Kidney (tissue), 13 donors: ENCODE measurements at regions not wholly inside any gene's neighbourhood (a gene's known extent, or its start where the extent isn't known, plus 50 kb on each side); places are given as distances from the start of the nearest gene placed in this dataset.

Experiments
- DNase-seq, 5 donors: peaks; one replicate each; pipeline ENCODE4 v3.0.0-alpha.2; 2013 to 2020
- FAIRE-seq: peaks from 2 replicates; lab custom pipeline; 2012; peaks lifted over from hg19 to GRCh38; lab: Jason Lieb, UNC
- H3K27ac ChIP-seq, 2 donors: one replicate each; pipeline ENCODE4 v1.7.0; 2013; ENCODE audit warnings: low read depth in 2 of 2, low read length in 2 of 2, inconsistent platforms in 1 of 2
- H3K27me3 ChIP-seq: one replicate; pipeline ENCODE4 v1.7.1; 2013; ENCODE audit warnings: low read length, inconsistent platforms; ENCODE audit not compliant: control insufficient read depth, insufficient read depth
- H3K36me3 ChIP-seq, 3 donors: one replicate each; pipeline versions ENCODE4 v1.7.0 to v1.7.1; 2013; ENCODE audit warnings: low read length in 3 of 3, control low read depth in 1 of 3, inconsistent platforms in 1 of 3; ENCODE audit not compliant: insufficient read depth in 3 of 3, control insufficient read depth in 2 of 3
- H3K4me1 ChIP-seq, 3 donors: one replicate each; pipeline versions ENCODE4 v1.7.0 to v1.7.1; 2013; ENCODE audit warnings: low read length in 3 of 3, inconsistent platforms in 1 of 3, low read depth in 1 of 3; ENCODE audit not compliant: control insufficient read depth in 2 of 3, insufficient read depth in 2 of 3
- H3K4me3 ChIP-seq, 3 donors: one replicate each; pipeline versions ENCODE4 v1.7.0 to v1.8.1; 2013; ENCODE audit warnings: low read length in 3 of 3, control low read depth in 1 of 3, inconsistent platforms in 1 of 3
- H3K9ac ChIP-seq, 3 donors: one replicate each; pipeline versions ENCODE4 v1.7.0 to v1.7.1; 2013; ENCODE audit warnings: low read length in 3 of 3, control low read depth in 1 of 3, inconsistent platforms in 1 of 3
- H3K9me3 ChIP-seq, 3 donors: one replicate each; pipeline versions ENCODE4 v1.7.0 to v1.7.1; 2013; ENCODE audit warnings: low read length in 3 of 3, control low read depth in 1 of 3, inconsistent platforms in 1 of 3; ENCODE audit not compliant: control insufficient read depth in 2 of 3, insufficient read depth in 1 of 3
- CTCF ChIP-seq: IDR thresholded peaks from 3 replicates; pipeline ENCODE4 v1.5.1; 2012; ENCODE audit warnings: mild to moderate bottlenecking, moderate library complexity, borderline replicate concordance; ENCODE audit not compliant: insufficient read depth; ENCODE audit errors: extremely low read depth
- intact Hi-C: fragments of 100-400 bp; cut with DNase I; formaldehyde crosslinking; loops from one replicate; pipeline ENCODE4 v1.11.1; 2022
- donor health status: control.
- donor health status: control.
- donor health status: control.
- donor health status: control.
- donor health status: control.
- donor health status: DM: yes; HTN: yes; CAD: no.
- donor health status: Normal renal cell carcinoma (clear cell type).

- Histone ChIP-seq H3K36me3 (no peaks in the 10 kb centered on the region), H3K27me3 (no peaks in the 10 kb centered on the region), H3K9ac (no peak overlapping the region), H3K4me3 (no peak overlapping the region), H3K9me3 (no peaks in the 10 kb centered on the region), H3K4me1 (no peaks in the 10 kb centered on the region), H3K27ac (no peak overlapping the region)
- DNase-seq, result no peak
- intact Hi-C loops, result no loop called here
- TF ChIP-seq CTCF, result no peak
- FAIRE-seq, result no peak
Measured at GRCh38 chr9:1880038-1880565, 135.0 kb upstream of the SMARCA2 start.

GRCh38 chr9:1881708-1882295, 133.3 kb upstream of the SMARCA2 start:
- H3K36me3 ChIP-seq, result no peaks in the 10 kb centered on the region
- no peaks in the 10 kb centered on the region for H3K9me3 ChIP-seq
- no peaks in the 10 kb centered on the region for H3K27me3 ChIP-seq
- no peak overlapping the region for H3K27ac ChIP-seq
- FAIRE-seq (no peak), DNase-seq (no peak)
- intact Hi-C loops, result no loop called here
- no peak overlapping the region for H3K9ac ChIP-seq
- no peak for TF ChIP-seq CTCF
- H3K4me1 ChIP-seq, result no peaks in the 10 kb centered on the region
- no peak overlapping the region for H3K4me3 ChIP-seq

GRCh38 chr9:1882711-1883403, 132.3 kb upstream of the SMARCA2 start:
- H3K4me3 ChIP-seq, result no peak overlapping the region
- H3K4me1 ChIP-seq, result no peaks in the 10 kb centered on the region
- DNase-seq, result no peak
- no peak for TF ChIP-seq CTCF
- H3K36me3 ChIP-seq, result no peaks in the 10 kb centered on the region
- no peak for FAIRE-seq
- no peak overlapping the region for H3K27ac ChIP-seq
- H3K27me3 ChIP-seq, result no peaks in the 10 kb centered on the region
- no peak overlapping the region for H3K9ac ChIP-seq
- intact Hi-C loops, result no loop called here
- no peaks in the 10 kb centered on the region for H3K9me3 ChIP-seq
